DND-41 (cell line): ENCODE measurements at regions not wholly inside any gene's neighbourhood (a gene's known extent, or its start where the extent isn't known, plus 50 kb on each side); places are given as distances from the start of the nearest gene placed in this dataset.

Source experiments
- ATAC-seq: fragments of 200-7000 bp; cut with Tn5 transposase; 3 replicates; pipeline ENCODE4 v1.9.1; 2021; ENCODE audit warnings: low read depth; ENCODE audit not compliant: insufficient read depth
- DNase-seq: peaks from one replicate; pipeline ENCODE4 v3.0.0-alpha.2; 2020
- H2AFZ ChIP-seq: 2 replicates; pipeline ENCODE4 v1.6.0; 2012; ENCODE audit warnings: low read depth, low read length
- H3K27ac ChIP-seq: 2 replicates; pipeline ENCODE4 v1.5.1; 2012; ENCODE audit warnings: low read length, inconsistent platforms
- H3K27me3 ChIP-seq: fragments of 200-600 bp; sonication (generic); 2 replicates; pipeline ENCODE4 v1.6.0; 2012; ENCODE audit warnings: low read length, mild to moderate bottlenecking, inconsistent platforms; ENCODE audit not compliant: insufficient read depth, poor library complexity
- H3K36me3 ChIP-seq: 2 replicates; pipeline ENCODE4 v1.5.1; 2012; ENCODE audit warnings: low read length, inconsistent platforms; ENCODE audit not compliant: insufficient read depth
- H3K4me1 ChIP-seq: 2 replicates; pipeline ENCODE4 v1.5.1; 2012; ENCODE audit warnings: mild to moderate bottlenecking, low read length; ENCODE audit not compliant: insufficient read depth
- H3K4me2 ChIP-seq: 2 replicates; pipeline ENCODE4 v1.6.0; 2012; ENCODE audit warnings: mild to moderate bottlenecking, moderate library complexity, low read length, inconsistent platforms; ENCODE audit not compliant: insufficient read depth
- H3K4me3 ChIP-seq, 2 experiments: fragments of 200-600 bp in 1 of 2; shearing (Covaris generic) in 1 of 2; 2 replicates each; pipeline ENCODE4 v1.5.1; 2012 to 2016; ENCODE audit warnings: inconsistent platforms in 2 of 2, low read length in 2 of 2, mild to moderate bottlenecking in 2 of 2, low read depth in 1 of 2, moderate library complexity in 1 of 2
- H3K79me2 ChIP-seq: 2 replicates; pipeline ENCODE4 v1.6.0; 2012; ENCODE audit warnings: low read length, inconsistent platforms; ENCODE audit not compliant: insufficient read depth
- H3K9ac ChIP-seq: 2 replicates; pipeline ENCODE4 v1.6.0; 2012; ENCODE audit warnings: low read depth, mild to moderate bottlenecking, inconsistent platforms, low read length, moderate library complexity
- H3K9me3 ChIP-seq: 2 replicates; pipeline ENCODE4 v1.5.1; 2012; ENCODE audit warnings: low read length, moderate library complexity, mild to moderate bottlenecking, inconsistent platforms; ENCODE audit not compliant: insufficient read depth, severe bottlenecking
- H4K20me1 ChIP-seq: 2 replicates; pipeline ENCODE4 v1.6.0; 2012; ENCODE audit warnings: low read length; ENCODE audit not compliant: insufficient read depth
- EZH2 ChIP-seq: IDR thresholded peaks from 3 replicates; pipeline ENCODE4 v1.6.1; 2012; ENCODE audit warnings: borderline replicate concordance, low read depth, mild to moderate bottlenecking, moderate library complexity, low read length, inconsistent platforms; ENCODE audit not compliant: severe bottlenecking
- TF ChIP-seq, protein P1 (sequence below): IDR thresholded peaks from 2 replicates; pipeline ENCODE4 v1.5.1; 2012; ENCODE audit warnings: borderline replicate concordance, low read length, moderate library complexity, mild to moderate bottlenecking; ENCODE audit not compliant: poor library complexity, severe bottlenecking; ENCODE audit errors: extremely low read depth

DNA sequence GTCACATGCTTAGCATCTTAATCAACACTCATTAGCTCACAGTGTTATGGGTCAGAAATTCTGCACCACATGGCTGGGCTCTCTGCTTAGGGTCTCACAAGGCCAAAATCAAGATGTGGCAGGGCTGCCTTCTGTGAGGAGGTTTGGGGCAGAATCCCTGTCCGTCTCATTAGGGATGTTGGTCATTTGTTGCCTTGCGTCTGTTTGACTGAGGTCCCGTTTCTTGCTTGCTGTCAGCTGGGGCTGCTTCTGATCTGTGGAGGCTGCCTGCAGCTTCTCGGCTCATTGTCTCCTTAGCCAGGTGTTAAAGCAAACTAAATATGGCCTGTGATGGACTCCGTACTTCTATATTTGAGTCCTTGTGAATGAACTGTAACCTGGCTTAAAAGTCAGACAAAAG is 146.5 kb downstream of the NDUFA10 start:
- H3K36me3 ChIP-seq = no peaks in the 10 kb centered on the region
- 0 out of 2 replicates have a peak overlapping the region, but pooled peaks have one; percentile 15 for H3K27ac ChIP-seq
- no peak overlapping the region for H2AFZ ChIP-seq
- no peaks in the 10 kb centered on the region for H3K27me3 ChIP-seq
- ATAC-seq (no peak), DNase-seq (peak; percentile 2)
- no peaks in the 10 kb centered on the region for H4K20me1 ChIP-seq
- no peak overlapping the region for H3K4me2 ChIP-seq
- TF ChIP-seq EZH2 = no peak
- TF ChIP-seq, protein P1, sequence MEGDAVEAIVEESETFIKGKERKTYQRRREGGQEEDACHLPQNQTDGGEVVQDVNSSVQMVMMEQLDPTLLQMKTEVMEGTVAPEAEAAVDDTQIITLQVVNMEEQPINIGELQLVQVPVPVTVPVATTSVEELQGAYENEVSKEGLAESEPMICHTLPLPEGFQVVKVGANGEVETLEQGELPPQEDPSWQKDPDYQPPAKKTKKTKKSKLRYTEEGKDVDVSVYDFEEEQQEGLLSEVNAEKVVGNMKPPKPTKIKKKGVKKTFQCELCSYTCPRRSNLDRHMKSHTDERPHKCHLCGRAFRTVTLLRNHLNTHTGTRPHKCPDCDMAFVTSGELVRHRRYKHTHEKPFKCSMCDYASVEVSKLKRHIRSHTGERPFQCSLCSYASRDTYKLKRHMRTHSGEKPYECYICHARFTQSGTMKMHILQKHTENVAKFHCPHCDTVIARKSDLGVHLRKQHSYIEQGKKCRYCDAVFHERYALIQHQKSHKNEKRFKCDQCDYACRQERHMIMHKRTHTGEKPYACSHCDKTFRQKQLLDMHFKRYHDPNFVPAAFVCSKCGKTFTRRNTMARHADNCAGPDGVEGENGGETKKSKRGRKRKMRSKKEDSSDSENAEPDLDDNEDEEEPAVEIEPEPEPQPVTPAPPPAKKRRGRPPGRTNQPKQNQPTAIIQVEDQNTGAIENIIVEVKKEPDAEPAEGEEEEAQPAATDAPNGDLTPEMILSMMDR = no peak
- no peak overlapping the region for H3K9ac ChIP-seq
- peaks cover 6% of the 10 kb centered on the region for H3K9me3 ChIP-seq
- H3K4me3 ChIP-seq = no peak overlapping the region
- peaks cover 28% of the 10 kb centered on the region for H3K4me1 ChIP-seq
- no peaks in the 10 kb centered on the region for H3K79me2 ChIP-seq

DNA sequence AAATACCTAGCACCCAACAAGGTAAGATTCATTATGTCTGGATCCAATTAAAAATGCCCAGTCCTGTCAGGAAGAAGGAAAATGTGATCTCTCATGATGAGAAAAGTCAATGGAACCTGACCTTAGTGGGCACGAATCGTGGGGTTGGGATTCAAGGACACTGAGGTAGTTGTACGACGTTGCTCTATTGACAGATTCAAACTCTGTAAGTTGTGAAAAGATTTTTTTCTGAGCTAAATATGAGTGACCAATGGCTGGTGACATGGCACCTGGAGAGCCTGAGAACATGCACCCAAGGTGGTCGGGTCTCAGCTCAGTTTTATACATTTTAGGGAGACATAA is 148.2 kb downstream of the NDUFA10 start:
- no peaks in the 10 kb centered on the region for H4K20me1 ChIP-seq
- no peak overlapping the region for H2AFZ ChIP-seq
- peaks cover 3% of the 10 kb centered on the region for H3K9me3 ChIP-seq
- H3K27ac ChIP-seq = no peak overlapping the region
- no peak overlapping the region for H3K4me2 ChIP-seq
- H3K4me1 ChIP-seq = peaks cover 20% of the 10 kb centered on the region
- no peak overlapping the region for H3K9ac ChIP-seq
- no peak overlapping the region for H3K4me3 ChIP-seq
- no peak for TF ChIP-seq EZH2
- ATAC-seq (no peak), DNase-seq (peak; percentile 1)
- H3K79me2 ChIP-seq = no peaks in the 10 kb centered on the region
- H3K27me3 ChIP-seq = no peaks in the 10 kb centered on the region
- H3K36me3 ChIP-seq = no peaks in the 10 kb centered on the region

DNA sequence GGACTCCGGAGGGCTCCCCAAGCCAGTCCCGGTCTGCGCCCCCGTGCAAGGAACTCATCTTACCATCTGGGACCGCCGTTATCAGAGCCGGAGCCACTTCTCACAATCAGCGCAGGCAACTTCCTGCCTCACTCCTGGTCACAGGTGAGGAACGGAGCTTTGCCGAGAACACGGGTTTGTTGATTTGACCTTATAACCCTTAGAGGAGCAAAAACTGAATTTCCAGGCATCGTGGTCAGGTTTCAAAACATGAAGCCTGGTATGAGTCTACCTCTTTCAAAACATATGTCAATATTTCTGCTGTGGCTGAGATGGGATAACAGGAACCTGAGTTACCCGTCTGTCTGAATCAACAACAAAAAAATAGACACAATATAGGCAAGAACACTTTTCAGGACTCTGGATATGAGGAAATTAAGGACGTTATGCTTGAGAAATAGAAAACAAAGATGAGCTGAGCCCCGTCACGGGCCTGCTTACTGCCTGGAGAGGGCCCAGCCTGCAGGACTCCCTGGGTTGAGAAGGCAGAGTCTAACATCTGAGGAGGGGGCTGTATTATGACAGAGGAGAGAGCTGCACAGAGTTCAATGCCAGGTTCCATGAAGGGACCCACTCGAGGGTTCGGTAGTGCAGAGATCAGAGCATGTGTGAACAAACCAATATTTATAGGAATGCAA is 148.7 kb downstream of the NDUFA10 start:
- H3K27me3 ChIP-seq = no peaks in the 10 kb centered on the region
- TF ChIP-seq, protein P1 = no peak
- TF ChIP-seq EZH2 = no peak

DNA sequence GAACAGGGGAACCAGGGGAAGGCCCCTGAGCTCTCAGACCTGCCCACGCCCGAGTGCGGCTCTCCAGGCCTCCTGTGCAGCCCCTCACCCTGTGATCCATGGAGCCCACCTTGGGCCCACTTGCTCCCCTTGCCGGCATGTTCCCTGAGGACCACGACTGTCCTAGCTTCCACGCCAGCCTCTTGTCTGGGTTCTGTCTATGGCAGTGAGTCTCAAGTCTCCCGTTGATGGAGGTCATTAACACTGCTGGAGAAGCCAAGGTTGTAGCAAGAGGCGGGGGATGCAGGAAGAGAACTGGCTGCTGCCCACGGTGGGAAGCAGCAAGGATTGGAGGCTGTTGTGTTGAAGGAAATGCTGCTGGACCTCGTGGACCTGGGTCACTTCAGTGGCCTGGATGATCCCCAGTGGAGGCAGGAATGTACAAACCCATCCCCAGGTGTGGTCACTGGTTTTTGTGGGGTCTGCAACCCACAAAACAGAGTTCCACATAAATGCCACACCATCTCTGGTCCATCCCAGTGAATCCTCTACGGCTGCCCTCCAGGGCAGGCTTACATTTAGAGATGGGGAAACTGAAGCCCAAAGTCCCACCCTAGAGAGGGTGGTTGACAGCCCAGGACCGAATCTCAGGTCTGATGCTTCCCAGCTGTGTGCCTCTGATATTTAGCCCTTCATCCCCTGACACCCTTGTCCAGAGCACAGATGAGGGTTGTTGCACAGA is 150.3 kb downstream of the NDUFA10 start:
- peak; percentile 2 for DNase-seq
- Histone ChIP-seq H4K20me1 (no peaks in the 10 kb centered on the region), H3K4me3 (no peak overlapping the region), H3K36me3 (no peaks in the 10 kb centered on the region), H3K79me2 (no peaks in the 10 kb centered on the region), H3K27ac (peak overlapping the region; percentile 20; the same call in 1 of the 2 replicates), H3K9me3 (peaks cover 2% of the 10 kb centered on the region), H3K9ac (no peak overlapping the region), H3K27me3 (no peaks in the 10 kb centered on the region), H3K4me2 (no peak overlapping the region), H3K4me1 (peaks cover 9% of the 10 kb centered on the region), H2AFZ (no peak overlapping the region)
- TF ChIP-seq EZH2 = no peak
- TF ChIP-seq, protein P1 = no peak
- ATAC-seq = no peak

More for the DNA sequence above, 148.7 kb downstream of the NDUFA10 start:
- Histone ChIP-seq H3K9ac (no peak overlapping the region), H3K27ac (no peak overlapping the region), H3K9me3 (peaks cover 3% of the 10 kb centered on the region), H3K36me3 (no peaks in the 10 kb centered on the region), H3K4me2 (no peak overlapping the region), H4K20me1 (no peaks in the 10 kb centered on the region), H2AFZ (no peak overlapping the region), H3K4me1 (peaks cover 15% of the 10 kb centered on the region), H3K79me2 (no peaks in the 10 kb centered on the region), H3K4me3 (no peak overlapping the region)
- no peak for ATAC-seq
- no peak for DNase-seq
